ENCODE measurements at regions not wholly inside any gene's neighbourhood (a gene's known extent, or its start where the extent isn't known, plus 50 kb on each side); places are given as distances from the start of the nearest gene placed in this dataset.

DNA sequence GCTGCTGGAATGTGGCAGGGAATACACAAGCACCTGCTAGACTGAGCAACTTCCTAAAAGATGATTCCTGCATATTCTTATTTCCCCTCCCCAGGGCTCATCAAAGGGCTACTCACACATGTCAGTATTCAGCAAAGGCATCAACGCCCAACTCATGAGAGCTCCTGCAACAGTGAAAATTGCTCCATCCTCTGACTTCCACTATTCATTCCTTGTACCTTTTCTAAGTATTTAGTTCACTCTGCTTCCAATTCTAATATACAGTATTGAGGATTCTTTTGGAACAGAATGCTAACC, 84.1 kb downstream of the SCN11A start:
- H3K4me3 ChIP-seq (ENCODE audit: low read depth, low read length) = no peak overlapping the region
- DNase-seq (ENCODE audit: low read depth) = no peak
- TF ChIP-seq CTCF (IDR thresholded peaks at IDR 0.05; ENCODE audit: control insufficient read depth, extremely low read depth, insufficient read depth) = no peak

- TF ChIP-seq CTCF (IDR thresholded peaks at IDR 0.05; ENCODE audit: control insufficient read depth, extremely low read depth, insufficient read depth) = no peak
- DNase-seq (ENCODE audit: low read depth) = no peak
- no peak overlapping the region for H3K4me3 ChIP-seq (ENCODE audit: low read depth, low read length)
Observed at GRCh38 chr3:38966811-38967692, 84.7 kb downstream of the SCN11A start.

DNA sequence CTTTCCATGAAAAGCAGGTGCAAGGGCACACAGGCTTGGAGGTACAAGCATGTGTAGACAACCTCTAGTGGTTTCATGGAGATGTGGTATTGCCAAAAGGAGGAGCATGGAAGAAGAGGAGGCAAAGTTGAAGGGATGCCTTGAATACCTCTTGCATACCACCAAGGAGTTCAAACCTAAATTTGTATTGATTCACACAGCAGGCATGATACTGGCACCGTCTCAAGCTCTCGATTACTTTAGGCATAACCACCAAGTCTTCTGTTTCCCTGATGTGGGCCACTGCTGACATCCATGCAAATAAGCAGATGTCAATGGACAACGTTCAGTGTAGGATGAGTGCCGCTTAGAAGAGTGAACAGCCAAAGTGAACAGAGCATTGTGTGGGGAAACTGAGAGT, 87.1 kb downstream of the SCN11A start:
- DNase-seq (ENCODE audit: low read depth) = no peak
- TF ChIP-seq CTCF (IDR thresholded peaks at IDR 0.05; ENCODE audit: control insufficient read depth, extremely low read depth, insufficient read depth) = no peak
- no peak overlapping the region for H3K4me3 ChIP-seq (ENCODE audit: low read depth, low read length)

- no peak for TF ChIP-seq CTCF (IDR thresholded peaks at IDR 0.05; ENCODE audit: control insufficient read depth, extremely low read depth, insufficient read depth)
- H3K4me3 ChIP-seq (ENCODE audit: low read depth, low read length) = no peak overlapping the region
- no peak for DNase-seq (ENCODE audit: low read depth)
Observed at GRCh38 chr3:38964204-38964603, 87.5 kb downstream of the SCN11A start.

- DNase-seq (ENCODE audit: low read depth) = peak; percentile 33
- peak; percentile 60 for TF ChIP-seq CTCF (IDR thresholded peaks at IDR 0.05; ENCODE audit: control insufficient read depth, extremely low read depth, insufficient read depth)
- no peak overlapping the region for H3K4me3 ChIP-seq (ENCODE audit: low read depth, low read length)
Observed at GRCh38 chr3:38960953-38961622, 90.7 kb downstream of the SCN11A start.

DNA sequence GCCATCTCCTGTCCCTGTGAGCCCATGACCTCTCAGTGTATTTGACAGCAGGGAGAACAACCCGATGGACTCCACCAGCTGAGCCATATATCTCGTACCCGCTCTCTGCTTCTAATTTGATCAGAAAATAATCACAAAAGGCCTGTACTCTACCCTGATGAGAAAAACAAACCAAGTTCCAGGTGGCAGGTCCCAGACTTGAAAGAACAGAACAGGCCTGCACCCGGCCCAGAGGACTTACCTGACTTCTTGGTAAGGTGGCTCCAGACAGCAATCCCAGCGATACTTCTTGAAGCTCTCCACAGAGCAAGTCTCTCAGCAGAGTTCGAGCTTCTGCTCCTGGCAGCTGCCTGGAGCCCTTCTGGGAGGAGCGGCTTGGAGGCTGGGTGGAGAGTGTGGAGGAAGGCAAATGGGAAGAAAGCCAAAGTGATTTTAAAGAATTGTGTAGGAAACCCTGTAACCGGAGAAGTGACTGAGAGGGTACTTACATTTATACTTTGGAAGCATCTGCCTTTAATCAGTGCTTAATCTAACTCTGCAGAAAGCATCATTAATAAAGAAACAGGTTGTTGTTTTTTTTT, 91.6 kb downstream of the SCN11A start:
- no peak overlapping the region for H3K4me3 ChIP-seq (ENCODE audit: low read depth, low read length)
- DNase-seq (ENCODE audit: low read depth) = no peak
- TF ChIP-seq CTCF (IDR thresholded peaks at IDR 0.05; ENCODE audit: control insufficient read depth, extremely low read depth, insufficient read depth) = no peak

All from LNCaP clone FGC (cell line).